ENCODE measurements at regions not wholly inside any gene's neighbourhood (a gene's known extent, or its start where the extent isn't known, plus 50 kb on each side); places are given as distances from the start of the nearest gene placed in this dataset.

DNA sequence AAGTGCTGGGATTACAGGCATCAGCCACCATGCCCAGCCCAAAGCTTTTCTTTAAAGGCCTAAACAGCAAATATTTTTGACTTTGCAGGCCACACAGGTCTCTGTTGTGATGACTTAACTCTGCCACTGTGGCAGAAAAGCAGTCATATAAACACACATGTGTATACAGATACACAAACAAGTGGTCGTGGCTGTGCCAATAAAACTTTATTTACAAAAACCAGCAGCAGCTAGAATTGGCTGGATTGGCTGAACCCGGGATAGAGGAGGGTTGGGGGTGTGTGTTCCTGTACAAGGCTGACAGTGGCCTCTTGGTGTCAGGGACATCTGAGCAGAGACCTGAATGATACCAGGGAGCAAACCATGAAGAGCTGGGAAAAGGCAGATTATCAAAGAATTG, 95.6 kb downstream of the NCOR2 start:
- H3K4me1 Mint-ChIP-seq, result no peaks in the 10 kb centered on the region
- Histone ChIP-seq H3K27ac (ENCODE audit: low read depth, low read length) (no peak overlapping the region), H3K9me3 (ENCODE audit: control insufficient read depth, low read length) (peaks cover 32% of the 10 kb centered on the region), H3K36me3 (ENCODE audit: control insufficient read depth, insufficient read depth, low read length) (peaks cover 71% of the 10 kb centered on the region), H3K9ac (ENCODE audit: extremely low read depth, low read length, poor library complexity, severe bottlenecking) (no peak overlapping the region), H3K4me3 (ENCODE audit: low read length) (no peak overlapping the region), H3K27me3 (ENCODE audit: control insufficient read depth, insufficient read depth, low read length, poor library complexity, severe bottlenecking) (no peaks in the 10 kb centered on the region), H3K4me1 (ENCODE audit: control insufficient read depth, insufficient read depth, low read length) (no peaks in the 10 kb centered on the region)
- H3K27ac Mint-ChIP-seq, result no peak overlapping the region
- H3K36me3 Mint-ChIP-seq (ENCODE audit: low read depth), result peaks cover 75% of the 10 kb centered on the region
- 94 to 100% methylated on average over 1 to 2 of the region's 2 CpGs for WGBS, 2 experiments (ENCODE audit: insufficient coverage in 1 of 2, insufficient read length in 1 of 2)
- H3K27me3 Mint-ChIP-seq (ENCODE audit: insufficient read depth), result no peaks in the 10 kb centered on the region
- H3K4me3 Mint-ChIP-seq, result no peak overlapping the region
- H3K9me3 Mint-ChIP-seq, result peaks cover 41% of the 10 kb centered on the region
- no peak for DNase-seq
- TF ChIP-seq CTCF (conservative IDR thresholded peaks at IDR 0.05), result no peak

DNA sequence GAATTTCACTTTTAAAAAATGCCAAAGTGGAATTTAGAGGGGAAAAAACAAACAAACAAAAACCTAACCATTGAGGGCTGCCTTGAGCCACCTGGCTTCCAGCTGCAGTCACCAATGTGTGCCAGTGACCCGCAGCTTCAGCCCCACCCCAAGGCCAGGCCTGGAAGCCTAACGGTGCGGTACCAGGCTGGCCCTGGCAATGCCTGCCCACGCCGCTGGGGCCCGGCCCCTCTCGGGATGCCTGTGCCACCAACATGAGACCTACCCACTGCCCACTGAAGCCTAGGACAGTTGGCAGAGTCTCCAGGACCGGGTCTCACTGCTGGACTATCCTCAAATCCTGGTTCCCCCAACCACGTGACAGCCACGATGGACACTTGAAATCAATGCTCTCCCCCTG, 96.6 kb downstream of the NCOR2 start:
- no peaks in the 10 kb centered on the region for H3K4me1 Mint-ChIP-seq
- no peaks in the 10 kb centered on the region for H3K27me3 Mint-ChIP-seq (ENCODE audit: insufficient read depth)
- Histone ChIP-seq H3K9ac (ENCODE audit: extremely low read depth, low read length, poor library complexity, severe bottlenecking) (no peak overlapping the region), H3K4me1 (ENCODE audit: control insufficient read depth, insufficient read depth, low read length) (no peaks in the 10 kb centered on the region), H3K9me3 (ENCODE audit: control insufficient read depth, low read length) (peaks cover 32% of the 10 kb centered on the region), H3K27ac (ENCODE audit: low read depth, low read length) (no peak overlapping the region), H3K36me3 (ENCODE audit: control insufficient read depth, insufficient read depth, low read length) (peaks cover 68% of the 10 kb centered on the region), H3K27me3 (ENCODE audit: control insufficient read depth, insufficient read depth, low read length, poor library complexity, severe bottlenecking) (no peaks in the 10 kb centered on the region), H3K4me3 (ENCODE audit: low read length) (no peak overlapping the region)
- H3K9me3 Mint-ChIP-seq, result peaks cover 42% of the 10 kb centered on the region
- no peak for TF ChIP-seq CTCF (conservative IDR thresholded peaks at IDR 0.05)
- no peak overlapping the region for H3K27ac Mint-ChIP-seq
- DNase-seq, result no peak
- peaks cover 74% of the 10 kb centered on the region for H3K36me3 Mint-ChIP-seq (ENCODE audit: low read depth)
- 88 to 96% methylated on average over 10 of the region's 10 CpGs for WGBS, 2 experiments (ENCODE audit: insufficient coverage in 1 of 2, insufficient read length in 1 of 2)
- H3K4me3 Mint-ChIP-seq, result no peak overlapping the region

DNA sequence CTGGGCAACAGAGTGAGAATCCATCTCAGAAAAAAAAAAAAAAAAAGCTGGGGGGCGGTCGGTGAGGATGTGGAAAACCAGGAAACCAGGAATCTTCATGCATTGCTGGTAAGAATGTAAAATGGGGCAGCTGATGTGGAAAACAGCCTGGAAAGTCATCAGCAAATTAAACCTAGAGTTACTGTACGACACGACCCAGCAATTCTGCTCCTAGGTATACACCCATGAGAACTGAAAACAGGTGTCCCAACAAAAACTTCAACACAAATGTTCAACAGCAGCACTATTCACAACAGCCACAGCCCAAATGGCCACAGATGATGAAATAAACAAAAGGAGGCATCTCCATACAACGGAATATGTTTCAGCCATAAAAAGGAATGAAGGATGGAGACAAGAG, 97.3 kb downstream of the NCOR2 start:
- Histone ChIP-seq H3K9me3 (ENCODE audit: control insufficient read depth, low read length) (peaks cover 39% of the 10 kb centered on the region), H3K9ac (ENCODE audit: extremely low read depth, low read length, poor library complexity, severe bottlenecking) (no peak overlapping the region), H3K4me3 (ENCODE audit: low read length) (no peak overlapping the region), H3K4me1 (ENCODE audit: control insufficient read depth, insufficient read depth, low read length) (no peaks in the 10 kb centered on the region), H3K36me3 (ENCODE audit: control insufficient read depth, insufficient read depth, low read length) (peaks cover 68% of the 10 kb centered on the region), H3K27me3 (ENCODE audit: control insufficient read depth, insufficient read depth, low read length, poor library complexity, severe bottlenecking) (no peaks in the 10 kb centered on the region), H3K27ac (ENCODE audit: low read depth, low read length) (no peak overlapping the region)
- 89 to 95% methylated on average over 3 to 5 of the region's 5 CpGs for WGBS, 2 experiments (ENCODE audit: insufficient coverage in 1 of 2, insufficient read length in 1 of 2)
- Mint-ChIP-seq H3K4me1 (no peaks in the 10 kb centered on the region), H3K36me3 (ENCODE audit: low read depth) (peaks cover 74% of the 10 kb centered on the region), H3K4me3 (no peak overlapping the region), H3K27ac (no peak overlapping the region), H3K27me3 (ENCODE audit: insufficient read depth) (no peaks in the 10 kb centered on the region), H3K9me3 (peaks cover 46% of the 10 kb centered on the region)
- no peak for DNase-seq
- TF ChIP-seq CTCF (conservative IDR thresholded peaks at IDR 0.05), result no peak

All from endodermal cell (in vitro differentiated cells).